ENCODE measurements at regions not wholly inside any gene's neighbourhood (a gene's known extent, or its start where the extent isn't known, plus 50 kb on each side); places are given as distances from the start of the nearest gene placed in this dataset.
A peak's percentile ranks its signal among the peaks of the same experiment; 100 is the strongest.
"Not testable (repeated sequence)": the region's sequence is repeated elsewhere in the genome, so short reads cannot be mapped to it uniquely, and the experiment has no call there.

DNA sequence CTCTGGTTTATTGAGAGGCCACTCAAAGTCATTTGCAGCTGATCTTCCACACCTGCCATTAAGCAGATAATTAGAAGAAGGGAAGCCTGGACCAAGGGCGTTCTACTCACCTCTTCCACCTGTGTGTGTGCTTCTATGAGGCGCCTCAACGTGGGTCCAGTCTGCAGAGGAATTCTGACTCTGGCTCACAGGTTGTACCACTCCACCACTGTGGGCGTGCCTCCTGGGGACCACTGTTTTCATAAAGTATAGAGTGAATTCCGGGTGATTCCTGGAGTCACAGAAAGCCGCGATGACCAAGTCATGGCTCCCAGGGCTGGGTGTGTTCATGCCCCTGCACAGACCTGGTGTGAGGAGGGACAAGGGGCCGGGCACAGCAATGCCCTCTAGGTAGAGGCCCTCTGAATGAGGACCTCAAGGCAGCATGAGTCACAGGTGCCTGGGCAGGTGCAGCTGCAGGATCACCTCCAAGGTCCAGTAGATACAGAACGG lies 408.3 kb upstream of the MGMT start:
- no peak for DNase-seq (ENCODE audit: low read depth in 2 of 3, low spot score in 2 of 3)

DNA sequence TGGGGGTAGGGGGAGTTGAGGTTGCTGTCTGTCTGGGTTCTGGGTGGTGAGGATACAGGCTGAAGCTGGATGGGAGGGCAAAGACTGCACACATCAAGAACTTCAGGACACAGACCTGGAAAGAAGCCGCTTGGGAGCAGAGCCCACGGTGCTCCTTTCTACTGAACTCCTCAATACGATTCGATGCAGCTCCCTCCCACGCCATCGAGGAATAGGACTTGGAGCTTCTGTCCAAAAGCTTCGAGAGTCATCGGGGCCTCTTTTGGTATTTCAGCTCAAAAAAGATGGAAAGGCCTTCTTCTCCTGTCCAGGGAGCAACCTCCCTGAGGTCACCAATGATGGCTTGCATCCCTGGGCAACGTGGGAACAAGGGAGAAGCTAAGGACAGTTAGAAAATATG lies 407.1 kb upstream of the MGMT start:
- no peak for DNase-seq (ENCODE audit: low read depth in 2 of 3, low spot score in 2 of 3)

DNA sequence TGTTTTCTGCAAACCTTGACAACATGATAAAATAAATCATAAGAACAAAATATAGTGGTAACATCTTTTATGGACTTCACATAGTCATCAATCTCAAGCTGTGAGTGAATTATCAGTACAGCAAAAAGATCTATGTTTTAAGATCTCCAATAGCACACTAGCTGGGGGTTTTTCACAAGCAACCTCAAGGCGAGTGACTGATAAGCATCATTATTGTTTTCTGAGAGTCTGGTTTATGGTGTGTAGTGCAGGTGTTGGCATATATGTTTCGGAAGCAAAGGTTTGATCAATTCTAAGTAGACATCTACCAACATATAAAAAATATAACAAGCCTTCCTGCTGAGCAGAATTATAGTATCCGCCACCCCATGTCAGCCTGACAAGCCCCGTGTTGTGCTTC lies 403.8 kb upstream of the MGMT start:
- DNase-seq (ENCODE audit: low read depth in 2 of 3, low spot score in 2 of 3), result no peak

DNA sequence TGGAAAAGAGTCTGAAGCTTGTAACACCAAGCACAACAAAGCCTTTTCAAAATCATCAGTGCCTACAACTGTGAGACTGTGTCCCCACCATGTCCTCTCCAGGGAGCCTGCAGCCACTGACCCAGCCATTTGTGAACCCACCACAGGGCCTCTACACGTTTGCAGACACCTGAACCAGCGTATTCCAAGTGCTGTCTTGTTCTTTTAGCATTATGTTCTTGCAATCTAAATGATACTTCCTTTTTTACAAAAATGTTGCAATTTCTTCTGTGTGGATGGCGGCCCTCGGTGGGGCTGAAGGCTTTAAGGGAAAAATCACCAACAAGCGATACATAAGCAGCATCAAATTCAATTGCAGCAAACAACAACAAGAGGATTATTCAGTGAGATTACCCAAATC lies 403.2 kb upstream of the MGMT start:
- DNase-seq (ENCODE audit: low read depth in 2 of 3, low spot score in 2 of 3), result no peak

DNA sequence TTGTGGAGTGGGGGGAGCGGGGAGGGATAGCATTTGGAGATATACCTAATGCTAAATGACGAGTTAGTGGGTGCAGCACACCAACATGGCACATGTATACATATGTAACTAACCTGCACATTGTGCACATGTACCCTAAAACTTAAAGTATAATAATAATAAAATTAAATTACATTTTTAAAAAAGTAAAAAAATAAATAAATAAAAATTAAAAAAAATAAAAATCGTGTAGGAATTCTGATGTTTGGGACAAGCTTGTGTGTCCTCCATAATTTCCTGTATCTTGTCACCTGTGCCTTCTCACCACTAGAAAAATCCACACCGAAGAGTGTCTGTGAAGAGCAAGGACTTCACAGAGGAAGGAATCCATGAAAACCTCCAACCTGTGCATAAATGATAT lies 400.5 kb upstream of the MGMT start:
- DNase-seq (ENCODE audit: low read depth in 2 of 3, low spot score in 2 of 3), result not testable (repeated sequence)

DNA sequence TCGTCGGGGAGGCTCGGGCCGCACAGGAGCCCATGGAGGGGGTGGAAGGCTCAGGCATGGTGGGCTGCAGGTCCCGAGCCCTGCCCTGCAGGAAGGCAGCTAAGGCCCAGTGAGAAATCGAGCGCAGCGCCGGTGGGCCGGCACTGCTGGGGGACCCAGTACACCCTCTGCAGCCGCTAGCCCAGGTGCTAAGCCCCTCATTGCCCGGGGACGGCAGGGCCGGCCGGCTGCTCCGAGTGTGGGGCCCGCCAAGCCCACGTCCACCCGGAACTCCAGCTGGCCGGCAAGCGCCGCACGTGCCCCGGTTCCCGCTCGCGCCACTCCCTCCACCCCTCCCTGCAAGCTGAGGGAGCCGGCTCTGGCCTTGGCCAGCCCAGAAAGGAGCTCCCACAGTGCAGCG lies 395.6 kb upstream of the MGMT start:
- not testable (repeated sequence) for DNase-seq (ENCODE audit: low read depth in 2 of 3, low spot score in 2 of 3)

DNA sequence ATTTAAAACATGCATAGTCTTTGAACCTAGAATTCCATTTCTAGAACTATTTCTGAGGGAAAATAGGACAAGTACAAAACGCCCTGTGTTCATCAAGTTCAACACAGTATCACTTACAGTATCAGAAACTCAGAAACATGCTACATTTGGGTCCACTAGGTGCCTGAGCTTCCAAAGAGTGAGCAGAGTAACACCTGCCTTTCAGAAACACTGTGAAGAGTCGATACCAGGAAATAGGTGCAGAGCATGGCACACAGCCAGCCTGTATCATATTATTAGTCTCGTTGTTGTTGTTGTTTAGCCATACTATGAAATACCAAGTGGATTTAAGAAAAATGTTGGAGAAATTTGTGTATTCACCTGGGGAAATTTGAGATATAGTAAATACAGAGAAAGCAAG lies 392.1 kb upstream of the MGMT start:
- DNase-seq (ENCODE audit: low read depth in 2 of 3, low spot score in 2 of 3), result no peak

DNA sequence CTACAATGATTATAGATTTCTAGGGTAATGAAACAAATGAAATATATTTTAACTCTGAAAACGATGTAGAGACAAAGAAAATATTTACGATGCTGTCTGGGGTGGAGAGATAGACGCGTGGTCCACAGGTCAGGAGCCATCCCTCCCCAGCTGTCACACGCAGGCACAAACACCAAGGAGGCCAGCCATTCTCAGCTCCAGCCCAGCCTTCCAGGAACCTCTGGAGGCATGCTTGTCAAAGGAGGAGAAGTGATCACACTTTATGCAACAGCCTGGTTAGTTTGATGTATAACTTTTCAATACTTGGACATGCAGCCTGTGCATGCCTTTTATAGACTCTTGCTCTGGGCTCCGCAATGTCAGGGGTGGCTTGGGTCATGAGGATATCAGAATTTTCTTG lies 391.5 kb upstream of the MGMT start:
- no peak for DNase-seq (ENCODE audit: low read depth in 2 of 3, low spot score in 2 of 3)

DNA sequence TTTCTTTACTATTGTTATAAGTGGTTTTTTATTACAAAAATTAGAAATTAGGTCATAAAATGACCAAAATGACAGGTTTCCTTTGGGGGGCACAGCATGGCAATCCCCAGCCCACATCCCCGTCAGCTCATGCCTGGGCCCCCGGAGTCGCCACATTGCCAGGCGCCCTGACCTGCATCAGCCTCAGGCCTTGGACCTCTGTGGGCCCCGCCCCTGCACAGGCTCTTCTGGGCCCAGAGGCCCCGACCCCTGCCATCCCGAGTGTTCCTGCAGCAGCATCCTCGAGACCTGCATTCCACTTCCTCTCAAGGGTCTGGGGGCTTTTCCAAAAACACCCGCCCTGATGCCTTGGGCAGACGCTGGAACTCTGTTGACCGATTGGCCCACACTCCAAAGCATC lies 391.1 kb upstream of the MGMT start:
- no peak for DNase-seq (ENCODE audit: low read depth in 2 of 3, low spot score in 2 of 3)

DNA sequence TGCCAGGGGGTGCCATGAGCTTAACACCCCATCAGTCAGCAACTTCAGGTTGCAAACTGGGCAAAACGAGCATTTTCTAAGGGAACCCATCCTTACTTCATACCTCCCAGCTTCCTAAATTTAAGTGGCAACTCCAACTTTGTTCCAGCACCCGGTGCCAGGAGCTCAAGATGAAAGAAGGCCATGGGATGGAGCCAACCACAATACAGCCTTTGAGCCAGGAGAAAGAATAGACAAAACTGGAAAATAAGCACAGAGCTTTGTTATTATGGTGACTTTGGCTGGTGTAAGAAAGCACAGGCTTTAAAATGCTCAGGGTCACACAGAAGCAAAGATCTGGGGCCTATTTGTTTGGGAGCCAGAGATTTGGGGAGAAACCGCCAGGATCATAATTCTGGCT lies 388.7 kb upstream of the MGMT start:
- DNase-seq (ENCODE audit: low read depth in 2 of 3, low spot score in 2 of 3), result no peak

DNA sequence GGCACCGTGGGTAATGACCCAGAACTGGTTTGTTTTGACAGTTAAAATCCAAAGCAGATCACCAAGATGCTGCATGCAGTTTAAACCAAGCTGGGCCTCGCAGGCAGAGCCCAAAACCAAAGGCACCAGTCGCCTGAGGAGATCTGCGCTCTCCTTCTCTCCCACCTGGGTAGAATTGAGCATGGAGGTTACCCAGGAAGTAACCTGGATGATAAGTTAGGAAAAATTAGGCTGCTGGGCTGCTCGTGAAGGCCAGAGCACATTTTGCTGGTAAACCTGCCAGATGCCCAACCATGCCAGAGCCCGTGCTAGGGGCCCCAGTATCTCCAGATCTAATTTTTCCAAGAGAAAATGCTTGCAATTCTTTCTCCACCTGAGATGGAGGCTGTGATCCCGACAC lies 388.3 kb upstream of the MGMT start:
- DNase-seq (ENCODE audit: low read depth in 2 of 3, low spot score in 2 of 3), result no peak

DNA sequence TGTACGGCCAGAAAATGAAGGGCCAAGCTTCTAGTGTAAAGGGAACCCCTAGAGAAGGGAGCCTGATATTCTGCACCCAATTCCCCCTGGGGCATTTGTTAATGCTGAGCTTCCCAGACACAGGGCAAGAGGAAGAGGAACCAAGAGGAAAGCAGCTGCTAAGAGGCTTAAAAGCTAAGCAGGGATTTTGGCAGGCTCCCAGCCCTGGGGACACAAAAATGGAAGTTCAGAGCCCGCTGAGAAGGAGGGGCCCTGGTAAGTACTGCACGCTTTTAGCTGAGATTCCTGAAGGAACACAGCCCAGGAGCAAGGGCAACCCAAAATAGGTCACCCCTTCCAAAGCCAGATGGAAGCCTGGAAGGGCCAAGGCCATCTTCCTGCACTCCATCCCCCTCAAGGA lies 387.3 kb upstream of the MGMT start:
- no peak for DNase-seq (ENCODE audit: low read depth in 2 of 3, low spot score in 2 of 3)

DNA sequence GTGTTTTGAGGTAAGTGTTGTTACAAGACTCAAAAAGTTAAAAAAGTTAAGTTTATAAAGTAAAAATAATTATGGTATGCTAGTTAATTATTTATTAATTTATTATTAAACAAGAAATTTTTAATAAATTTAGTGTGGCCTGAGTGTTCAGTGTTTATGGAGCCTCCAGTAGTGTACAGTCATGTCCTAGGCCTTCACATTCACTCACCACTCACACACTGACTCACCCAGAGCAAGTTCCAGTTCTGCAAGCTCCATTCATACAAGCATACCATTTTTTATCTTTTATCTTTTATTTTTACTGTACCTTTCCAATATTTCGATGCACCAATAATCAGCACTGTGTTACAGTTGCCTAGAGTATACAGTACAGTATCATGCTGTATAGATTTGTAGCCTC lies 381.2 kb upstream of the MGMT start:
- DNase-seq (ENCODE audit: low read depth in 2 of 3, low spot score in 2 of 3), result no peak

DNA sequence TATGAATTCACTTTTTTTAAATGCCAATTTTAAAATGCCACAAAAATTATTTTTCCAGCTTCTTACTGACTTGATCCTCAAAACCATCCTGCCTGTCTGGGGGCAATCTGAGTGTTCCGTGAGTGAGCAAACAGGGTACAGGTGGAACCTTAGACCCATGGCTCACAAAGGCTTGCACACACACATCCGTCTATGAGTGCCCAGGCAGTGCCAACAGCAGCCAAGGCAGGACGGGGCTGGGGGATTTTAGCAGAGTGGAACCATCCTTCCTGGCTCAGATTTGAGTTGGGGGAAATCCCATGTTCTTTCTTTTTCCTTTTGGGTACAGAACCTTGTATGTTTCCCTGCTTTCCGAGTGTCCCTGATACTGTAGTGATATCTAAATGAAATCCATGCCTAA lies 377.7 kb upstream of the MGMT start:
- DNase-seq (ENCODE audit: low read depth in 2 of 3, low spot score in 2 of 3), result no peak

DNA sequence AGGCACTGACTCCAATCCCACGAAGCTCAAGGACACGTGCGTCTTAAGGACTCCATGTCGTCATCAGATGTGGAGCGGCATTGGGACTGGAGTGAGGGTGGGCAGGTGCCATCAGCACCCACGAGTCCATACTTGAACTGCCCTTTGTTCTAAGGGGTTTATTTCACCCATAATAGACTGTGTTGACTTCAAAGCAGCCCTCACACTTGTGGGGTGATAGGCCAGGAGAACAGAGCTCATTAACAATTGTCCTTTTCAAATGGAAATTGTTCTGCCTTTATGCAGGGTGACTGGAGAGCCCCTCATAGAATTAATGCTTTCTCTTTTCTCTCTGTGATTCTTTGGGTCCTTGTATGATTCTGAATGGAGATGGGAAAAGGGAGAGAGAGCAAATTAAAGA lies 376.9 kb upstream of the MGMT start:
- DNase-seq (ENCODE audit: low read depth in 2 of 3, low spot score in 2 of 3), result no peak

DNA sequence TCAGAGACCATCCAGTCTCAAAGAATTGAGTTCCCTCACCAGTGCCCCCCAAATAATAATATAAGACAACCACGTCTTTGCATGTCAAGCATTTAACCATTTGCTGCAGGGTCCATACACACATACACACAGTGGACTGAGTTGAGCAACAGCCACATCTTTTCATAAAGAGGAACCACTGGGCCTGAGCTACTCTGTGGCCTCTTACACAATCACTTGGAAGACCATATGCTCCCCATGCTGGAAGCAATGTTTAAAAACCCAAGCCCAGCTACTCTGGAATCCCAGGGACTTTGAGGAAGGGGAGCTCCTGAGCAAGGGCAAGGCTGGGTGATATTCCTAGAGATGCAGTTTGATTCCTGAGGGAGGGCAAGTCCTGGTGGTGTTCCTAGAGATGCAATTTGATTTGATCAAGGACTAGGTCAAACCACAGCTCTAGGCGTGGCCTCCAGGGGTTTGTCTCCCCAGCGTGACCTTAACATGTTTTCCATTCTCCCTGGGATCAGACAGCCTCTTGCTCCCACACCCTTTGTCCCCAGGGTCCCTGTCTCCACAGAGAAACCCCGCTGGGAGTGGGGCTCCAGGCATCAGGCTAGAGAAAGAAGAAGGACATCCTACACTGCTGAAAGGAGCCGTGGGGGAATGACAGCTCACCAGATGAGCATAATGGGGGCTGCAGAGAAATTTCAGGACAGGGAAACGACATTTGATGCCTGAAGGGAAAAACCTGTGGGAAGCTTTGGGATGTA lies 376.2 kb upstream of the MGMT start:
- DNase-seq (ENCODE audit: low read depth in 2 of 3, low spot score in 2 of 3), result peak in 1 of 3 donors; percentile 61

DNA sequence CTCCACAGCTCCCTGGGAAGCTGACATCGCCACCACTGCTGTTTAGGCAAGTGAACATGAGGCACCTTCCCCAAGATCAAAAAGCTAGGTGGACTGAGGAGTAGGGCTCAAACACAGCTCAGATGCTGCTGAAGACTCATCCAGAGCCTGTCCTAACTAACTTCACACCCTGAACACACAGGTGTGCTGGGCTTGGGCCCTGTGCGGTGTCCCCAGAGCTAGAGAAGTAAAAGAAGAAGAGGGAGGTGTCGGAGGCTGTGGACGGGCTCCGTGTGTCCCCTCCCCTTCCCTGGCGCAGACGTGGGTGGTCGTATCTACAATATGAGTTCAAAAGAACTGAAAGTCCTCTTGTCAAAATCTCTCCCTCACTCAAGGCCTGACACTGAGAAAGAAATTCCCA lies 373.4 kb upstream of the MGMT start:
- DNase-seq (ENCODE audit: low read depth in 2 of 3, low spot score in 2 of 3), result no peak

DNA sequence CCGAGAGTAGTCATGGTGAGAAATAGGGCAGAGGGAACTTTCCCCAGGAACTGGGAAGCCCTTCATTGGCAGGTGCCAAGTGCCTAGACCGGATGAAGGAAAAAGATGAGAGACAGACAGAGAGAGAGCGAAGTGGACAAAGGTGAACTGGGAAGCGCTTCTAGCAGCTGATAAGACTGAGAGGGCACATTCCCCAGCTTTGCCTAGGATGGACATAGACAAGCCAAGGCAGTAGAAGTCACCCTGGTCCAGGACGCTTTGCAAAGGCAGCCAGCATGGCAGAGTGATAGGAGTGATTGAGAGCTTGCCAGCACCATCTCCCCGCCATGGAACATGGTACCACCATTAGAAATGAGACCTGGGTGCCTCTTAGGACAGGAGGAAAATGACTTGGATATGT lies 372.8 kb upstream of the MGMT start:
- no peak for DNase-seq (ENCODE audit: low read depth in 2 of 3, low spot score in 2 of 3)

DNA sequence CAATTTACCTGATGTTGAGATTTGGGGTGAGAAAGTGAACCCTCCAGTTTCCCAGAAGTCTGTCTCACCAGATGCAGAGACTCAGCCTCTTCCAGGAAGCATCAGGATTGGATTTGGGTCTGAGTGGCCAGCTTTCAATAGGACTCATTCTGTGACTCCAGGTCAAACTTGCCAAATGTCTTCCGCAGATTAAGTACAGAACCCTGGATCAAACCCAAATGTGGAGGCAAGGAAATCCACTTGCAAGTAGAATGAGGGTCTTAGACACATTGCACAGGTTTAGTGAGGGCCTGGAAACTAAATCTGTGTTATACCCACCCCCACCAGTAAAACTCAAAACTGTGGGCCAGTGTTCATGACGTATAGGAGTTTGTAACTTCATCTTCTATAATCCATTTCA lies 372.2 kb upstream of the MGMT start:
- DNase-seq (ENCODE audit: low read depth in 2 of 3, low spot score in 2 of 3), result no peak

DNA sequence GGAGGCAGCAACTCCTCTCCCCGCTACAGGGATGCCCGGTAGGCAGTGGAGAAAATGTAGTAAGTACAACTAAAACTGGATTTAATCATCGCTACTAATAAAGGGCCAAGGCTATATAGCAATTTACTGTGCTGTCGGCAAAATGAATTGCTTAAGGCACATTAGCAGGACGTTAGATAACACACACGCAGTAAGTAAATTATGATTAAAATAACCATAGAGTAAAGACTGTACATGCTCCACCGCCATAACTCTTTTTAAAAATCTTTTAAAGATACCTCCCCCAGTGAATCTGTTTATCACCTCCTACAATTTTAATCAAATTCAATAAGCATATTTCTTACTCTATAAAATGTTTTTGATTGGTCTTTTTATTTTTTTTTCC lies 371.4 kb upstream of the MGMT start:
- no peak for DNase-seq (ENCODE audit: low read depth in 2 of 3, low spot score in 2 of 3)

DNA sequence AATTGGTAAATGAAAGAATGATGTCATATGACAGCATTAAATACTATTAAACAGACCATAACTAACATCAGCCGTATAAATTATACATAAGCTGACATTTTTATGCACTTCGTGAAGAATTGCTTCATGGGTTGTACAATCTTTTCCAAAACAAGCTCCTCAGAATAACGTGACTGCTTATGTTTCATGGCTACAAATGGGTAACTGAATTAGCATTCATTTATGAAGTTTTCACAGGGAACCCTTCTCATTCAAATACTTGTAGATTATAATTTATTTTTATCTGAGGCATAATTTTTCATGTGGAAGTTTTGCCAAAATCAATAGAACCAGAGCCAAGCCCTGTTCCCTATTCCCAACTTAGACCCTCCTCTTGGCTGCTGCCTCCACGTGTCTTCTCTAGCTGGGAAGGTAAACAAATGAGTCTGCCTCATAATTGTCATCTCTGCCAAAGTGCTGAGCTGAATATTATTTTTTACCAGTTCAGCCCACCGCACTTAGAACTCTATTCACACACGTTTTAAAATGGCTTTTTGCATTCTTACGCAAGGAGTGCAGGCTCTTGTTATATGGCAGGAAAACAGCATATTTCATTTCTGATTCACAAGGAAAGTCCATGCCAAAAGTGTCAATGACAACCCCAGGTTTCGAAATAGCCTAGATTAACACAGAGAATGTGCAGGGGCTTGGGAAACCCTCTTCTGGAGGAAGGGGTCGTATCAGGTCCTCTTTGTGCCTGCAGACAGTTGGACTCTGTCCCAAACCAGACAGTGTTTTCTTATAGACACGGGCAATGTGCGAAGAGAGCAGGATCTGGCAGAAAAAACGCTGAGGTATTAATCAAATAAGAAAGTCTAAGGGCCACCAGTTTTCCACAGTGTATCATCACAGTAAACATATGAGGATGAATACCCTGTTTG lies 370.7 kb upstream of the MGMT start:
- no peak for DNase-seq (ENCODE audit: low read depth in 2 of 3, low spot score in 2 of 3)

DNA sequence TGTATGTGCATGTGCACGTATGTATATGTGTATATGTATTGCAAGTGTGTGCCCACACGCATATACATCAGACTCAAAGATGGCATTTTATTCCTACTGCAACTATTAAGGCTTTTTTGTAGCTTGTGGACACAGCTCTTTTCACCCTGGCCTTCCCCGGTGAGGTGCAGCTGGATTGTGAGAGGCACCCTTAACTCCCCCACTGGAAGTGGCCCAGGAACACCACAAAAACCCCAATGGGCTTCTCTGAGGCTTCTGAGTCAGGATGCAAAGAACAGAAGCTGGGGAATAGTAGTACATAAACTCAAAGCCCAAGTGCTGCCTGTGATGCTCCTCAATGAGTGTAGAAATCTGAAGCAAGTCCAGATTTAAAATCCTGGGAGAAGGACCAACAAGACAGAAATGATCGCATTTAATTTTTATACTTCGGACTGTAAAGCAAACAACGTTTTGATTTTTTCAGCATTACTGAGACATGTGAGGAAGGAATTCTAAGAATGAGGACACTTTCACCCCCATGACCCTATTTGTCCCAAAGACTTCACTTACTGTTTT lies 369.2 kb upstream of the MGMT start:
- no peak for DNase-seq (ENCODE audit: low read depth in 2 of 3, low spot score in 2 of 3)
